Activated T-cell treated with anti-CD3 and anti-CD28 coated beads for 24 hours (primary cell): ENCODE measurements at regions not wholly inside any gene's neighbourhood (a gene's known extent, or its start where the extent isn't known, plus 50 kb on each side); places are given as distances from the start of the nearest gene placed in this dataset.

Source experiments
- DNase-seq: peaks from one replicate; pipeline ENCODE4 v3.0.0-alpha.2; 2020; ENCODE audit warnings: low read depth

GRCh38 chr1:29523136-29523535 lies 286.8 kb downstream of the PTPRU start:
- DNase-seq, result no peak

GRCh38 chr1:29521811-29522580 lies 285.7 kb downstream of the PTPRU start:
- no peak for DNase-seq

DNA sequence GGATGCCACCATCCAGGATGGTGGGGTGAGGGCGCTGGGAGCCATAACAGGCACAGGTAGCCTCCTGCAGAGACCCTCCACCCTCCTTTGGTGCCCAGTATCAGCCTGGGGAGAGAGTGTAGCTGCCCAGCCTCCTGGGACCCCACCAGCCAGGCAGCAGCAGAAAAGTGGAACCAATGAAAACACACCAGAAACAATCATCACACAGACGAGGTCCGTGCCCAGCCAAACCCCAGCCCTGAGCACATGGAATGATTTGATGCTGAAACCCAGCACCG lies 285.1 kb downstream of the PTPRU start:
- no peak for DNase-seq

DNA sequence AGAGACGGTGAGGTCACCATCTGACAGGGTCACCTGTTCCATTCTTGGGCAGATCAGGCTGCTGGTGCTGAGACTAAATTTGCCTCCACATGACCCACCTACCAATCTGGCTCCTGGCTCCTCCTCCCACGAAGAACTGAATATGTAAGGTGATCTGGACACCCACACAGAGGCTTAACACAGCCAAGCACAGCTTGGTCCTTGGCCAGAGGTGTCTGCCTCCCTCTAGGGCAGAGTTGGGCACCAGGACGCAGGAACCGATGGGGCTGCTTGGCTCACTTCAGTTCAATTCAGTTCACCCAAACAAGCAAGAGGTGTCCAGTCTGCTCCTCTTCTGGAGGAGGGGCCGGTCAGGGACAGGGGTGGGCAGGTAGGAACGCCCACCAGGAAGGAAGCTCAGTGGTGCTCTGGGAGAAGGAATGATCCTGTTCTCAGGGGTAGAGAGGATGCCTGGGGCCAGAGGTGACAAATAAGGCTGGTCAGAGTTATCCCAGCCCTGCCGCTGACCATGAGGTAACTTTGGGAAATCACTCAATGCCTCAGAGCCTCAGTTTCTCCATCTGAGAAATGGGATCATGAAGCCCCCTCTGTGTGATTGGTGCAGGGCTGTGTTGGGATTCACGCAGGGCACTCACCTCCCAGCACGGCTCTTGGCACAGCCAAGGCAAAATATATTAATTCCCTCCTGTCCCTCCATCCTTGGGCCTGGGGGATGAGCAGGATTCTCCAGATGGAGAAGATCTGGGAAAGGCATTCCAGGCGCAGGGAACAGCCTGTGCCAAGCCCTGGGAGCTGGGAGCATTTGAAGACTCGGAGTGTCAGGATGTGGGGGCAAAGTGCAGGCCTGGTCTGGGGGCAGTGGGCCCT lies 284.5 kb downstream of the PTPRU start:
- no peak for DNase-seq

DNA sequence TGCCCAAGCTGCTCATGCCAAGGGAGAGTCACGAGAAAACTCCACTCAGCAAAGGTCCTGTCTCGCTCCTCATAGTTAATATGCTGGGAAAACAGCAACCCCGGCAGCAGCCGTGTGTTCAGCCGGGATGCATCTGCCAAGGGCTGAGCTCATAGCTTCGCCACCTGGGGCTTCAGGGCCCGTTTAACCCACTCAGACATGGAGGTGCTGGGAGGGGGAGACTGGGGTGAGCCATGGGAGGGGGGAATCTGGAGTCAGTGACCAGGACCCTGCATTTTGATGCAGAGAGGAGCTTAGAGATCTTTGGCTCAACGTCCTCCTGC lies 283.4 kb downstream of the PTPRU start:
- DNase-seq, result no peak

GRCh38 chr1:29519108-29519787 lies 282.9 kb downstream of the PTPRU start:
- DNase-seq, result no peak

- DNase-seq, result no peak
Measured at GRCh38 chr1:29518183-29518835, 282.0 kb downstream of the PTPRU start.

DNA sequence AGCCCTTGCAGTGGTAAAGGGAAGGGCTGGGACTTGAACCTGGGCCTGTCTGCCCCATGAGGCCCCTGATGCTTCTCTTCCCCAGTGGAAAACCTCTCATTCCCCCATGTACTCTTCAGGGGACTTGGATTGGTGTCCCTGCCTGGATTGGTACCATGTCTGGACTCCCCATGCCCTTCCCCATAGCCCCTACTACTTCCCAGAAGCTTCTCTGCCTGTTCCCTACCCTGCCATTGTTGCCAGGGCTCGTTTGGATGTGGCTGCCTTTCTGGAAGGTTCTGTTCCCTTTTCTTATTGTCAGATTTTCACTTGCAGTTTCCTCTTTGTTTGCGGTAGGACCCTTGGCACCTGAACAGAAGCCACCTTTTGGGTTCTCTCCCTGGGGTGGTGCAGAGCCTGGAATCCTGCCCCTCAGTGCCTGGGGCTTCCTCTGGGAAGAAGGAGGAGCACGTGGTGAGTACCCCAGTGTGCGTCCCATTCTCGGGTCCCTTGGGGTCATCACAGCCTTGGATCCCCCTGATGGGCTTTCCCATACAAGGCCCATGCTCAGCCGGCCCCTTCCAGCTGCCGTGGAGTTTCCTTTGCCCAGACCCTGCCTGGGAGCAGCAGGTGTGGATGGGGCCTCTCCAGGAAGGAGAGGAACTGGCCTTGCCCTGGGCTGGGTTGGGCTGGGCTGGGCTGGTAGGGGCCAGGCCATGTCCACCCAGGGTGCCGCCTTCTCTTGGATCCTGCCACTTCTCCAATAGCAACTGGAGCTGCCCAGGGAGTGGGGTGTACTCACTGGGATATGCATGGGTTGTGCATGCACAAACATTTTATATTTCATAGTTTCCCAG lies 281.1 kb downstream of the PTPRU start:
- no peak for DNase-seq

- no peak for DNase-seq
Measured at GRCh38 chr1:29516063-29516820, 279.9 kb downstream of the PTPRU start.

- DNase-seq, result no peak
Measured at GRCh38 chr1:29515170-29515955, 279.0 kb downstream of the PTPRU start.

DNA sequence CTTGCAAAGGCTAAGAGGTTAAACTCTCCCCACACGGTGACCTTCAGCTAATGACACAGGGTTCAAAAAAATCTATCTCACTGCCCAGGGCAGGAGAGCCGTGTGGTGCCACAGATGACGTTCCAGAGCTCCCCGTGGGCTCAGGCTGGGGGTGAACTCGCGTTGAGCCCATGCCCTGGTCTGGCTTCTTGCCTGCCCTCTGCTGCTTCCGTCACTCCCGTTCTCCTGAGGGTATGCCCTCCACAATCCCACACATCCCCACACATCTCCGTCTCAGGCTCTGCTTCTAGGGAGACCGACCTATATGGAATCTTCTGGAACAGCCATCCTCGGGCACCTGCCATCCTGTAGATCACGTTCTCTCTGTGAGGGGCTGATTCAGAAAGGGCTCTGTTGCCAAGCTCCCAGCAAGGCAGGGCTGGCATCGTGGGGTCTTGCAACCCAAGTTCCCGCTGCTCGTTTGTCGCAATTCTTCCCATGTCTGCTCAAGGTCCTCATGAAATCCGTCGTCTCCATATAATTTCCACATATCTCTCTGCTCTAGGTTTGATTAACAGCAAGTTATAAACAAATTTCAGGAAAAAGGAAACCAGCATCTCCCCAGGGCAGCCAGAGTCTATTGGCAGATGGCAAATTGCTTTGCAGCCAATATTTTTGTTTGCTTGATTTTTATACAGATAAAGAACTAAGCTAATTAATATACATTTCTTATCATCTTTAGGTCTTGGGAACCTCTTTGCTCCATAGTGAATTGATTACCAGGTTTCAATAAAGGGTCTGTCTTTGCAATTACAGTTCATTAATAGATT lies 278.2 kb downstream of the PTPRU start:
- no peak for DNase-seq

DNA sequence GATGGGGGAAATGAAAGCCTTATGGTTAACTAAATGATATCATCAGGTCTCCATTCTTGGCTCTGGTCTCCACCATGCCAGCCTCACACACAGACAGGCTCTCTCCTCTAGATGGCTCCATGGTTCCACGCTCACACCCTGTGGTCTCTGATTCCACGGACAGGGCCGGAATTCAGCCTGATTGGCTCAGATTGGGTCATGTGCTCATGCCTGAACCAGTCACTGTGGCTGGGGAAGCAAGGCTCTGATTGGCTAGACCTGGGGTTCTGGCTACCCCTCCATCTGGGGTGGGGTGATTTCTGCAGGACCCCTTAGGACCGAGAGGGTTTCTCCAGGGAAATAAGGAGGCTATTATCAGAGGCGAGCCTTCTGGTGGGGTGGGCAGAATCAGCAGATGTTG lies 277.0 kb downstream of the PTPRU start:
- no peak for DNase-seq

DNA sequence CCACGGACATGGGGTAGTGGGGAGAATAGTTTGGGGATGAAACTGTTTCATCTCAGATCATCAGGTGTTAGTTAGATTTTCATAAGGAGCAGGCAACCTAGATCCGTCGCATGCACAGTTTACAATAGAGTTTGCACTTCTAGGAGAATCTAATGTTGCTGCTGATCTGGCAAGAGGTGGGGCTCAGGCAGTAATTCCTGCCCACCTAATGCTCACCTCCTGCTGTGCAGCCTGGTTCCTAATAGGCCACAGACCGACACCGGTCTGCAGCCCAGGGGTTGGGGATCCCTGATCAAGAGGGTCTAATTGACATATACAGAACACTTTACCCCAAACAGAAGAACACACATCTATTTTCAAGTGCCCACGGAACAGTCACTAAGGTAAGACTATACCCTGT lies 275.1 kb downstream of the PTPRU start:
- DNase-seq, result no peak

- DNase-seq, result no peak
Measured at GRCh38 chr1:29508458-29509107, 272.3 kb downstream of the PTPRU start.

DNA sequence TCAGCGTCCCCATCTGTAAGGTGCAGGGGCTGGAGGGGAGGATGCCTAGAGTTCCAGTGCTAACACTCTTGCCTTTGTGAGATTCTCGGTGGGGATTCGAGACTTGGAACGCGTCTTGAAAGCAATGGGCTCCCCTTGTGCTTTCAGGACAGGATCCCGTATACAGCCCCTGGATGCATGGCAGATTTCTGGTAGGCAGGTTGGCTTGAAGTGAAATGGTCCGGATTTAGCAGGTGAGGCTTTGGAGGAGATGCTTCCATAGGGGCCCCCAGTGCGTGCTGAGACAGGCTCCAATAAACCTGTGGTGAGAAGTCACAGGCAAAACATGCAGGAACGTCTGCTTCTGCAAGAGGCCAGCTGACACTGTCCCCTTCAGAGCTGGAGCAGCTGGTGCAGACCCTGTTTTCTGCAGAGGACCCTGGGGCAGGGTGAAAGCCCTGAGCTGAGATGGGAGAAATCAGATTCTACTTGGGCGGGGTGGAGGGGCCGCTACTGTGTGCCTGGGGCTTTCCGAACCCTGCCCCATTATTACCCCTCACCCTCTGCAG lies 270.4 kb downstream of the PTPRU start:
- no peak for DNase-seq

DNA sequence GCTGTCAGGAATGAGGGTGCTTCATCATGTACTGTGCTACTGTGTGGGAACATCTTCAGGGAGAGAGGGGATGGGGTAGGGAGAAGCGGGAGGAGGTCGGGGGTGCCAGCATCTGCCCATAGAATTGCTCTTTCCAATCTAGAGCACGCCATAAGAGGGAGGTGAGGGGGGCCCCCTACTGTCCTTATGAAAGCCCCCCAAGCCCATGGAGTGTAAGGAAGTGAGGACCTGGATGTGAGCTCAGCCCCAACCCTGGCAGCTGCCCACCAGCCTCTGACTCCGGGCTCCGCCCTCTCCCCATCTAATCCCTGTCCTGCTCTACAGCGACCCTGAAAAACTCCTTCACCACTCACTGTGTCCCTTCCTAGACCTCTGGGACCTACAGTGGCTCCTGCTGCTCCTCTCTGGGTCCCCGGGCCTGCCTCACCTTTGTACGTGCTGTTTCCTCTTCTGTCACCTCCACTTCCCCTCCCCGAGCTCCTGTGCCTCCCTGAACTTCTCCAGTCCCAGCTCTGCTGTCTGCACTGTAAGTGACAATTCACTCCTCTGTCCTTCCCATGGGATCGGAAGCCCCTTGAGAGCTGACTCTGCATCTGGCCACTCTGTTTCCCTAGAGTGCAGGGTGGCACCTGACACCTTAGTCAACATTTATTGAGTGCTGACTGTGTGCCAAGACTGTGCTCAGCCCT lies 269.4 kb downstream of the PTPRU start:
- no peak for DNase-seq

GRCh38 chr1:29504709-29505410 lies 268.5 kb downstream of the PTPRU start:
- no peak for DNase-seq
